BE2C (cell line): ENCODE measurements at regions not wholly inside any gene's neighbourhood (a gene's known extent, or its start where the extent isn't known, plus 50 kb on each side); places are given as distances from the start of the nearest gene placed in this dataset.

Experiments used
- DNase-seq: peaks from one replicate; pipeline ENCODE4 v3.0.0-alpha.2; 2020
- H3K27me3 ChIP-seq: fragments of 250-450 bp; sonication (Bioruptor Pico); 2 replicates; pipeline ENCODE4 v1.5.1; 2020; ENCODE audit warnings: mild to moderate bottlenecking
- H3K36me3 ChIP-seq: fragments of 250-450 bp; sonication (Bioruptor Pico); 2 replicates; pipeline ENCODE4 v1.5.1; 2020; ENCODE audit warnings: mild to moderate bottlenecking
- H3K4me1 ChIP-seq: fragments of 250-450 bp; sonication (Bioruptor Pico); 2 replicates; pipeline ENCODE4 v1.5.1; 2020
- H3K4me3 ChIP-seq: 2 replicates; pipeline ENCODE4 v1.5.1; 2011; ENCODE audit warnings: low read depth, low read length
- H3K9me3 ChIP-seq: fragments of 250-450 bp; sonication (Bioruptor Pico); 2 replicates; pipeline ENCODE4 v1.5.1; 2020
- TF ChIP-seq, protein P1 (sequence below): IDR thresholded peaks from 2 replicates; pipeline ENCODE4 v1.5.1; 2012; ENCODE audit warnings: mild to moderate bottlenecking, low read depth, low read length

DNA sequence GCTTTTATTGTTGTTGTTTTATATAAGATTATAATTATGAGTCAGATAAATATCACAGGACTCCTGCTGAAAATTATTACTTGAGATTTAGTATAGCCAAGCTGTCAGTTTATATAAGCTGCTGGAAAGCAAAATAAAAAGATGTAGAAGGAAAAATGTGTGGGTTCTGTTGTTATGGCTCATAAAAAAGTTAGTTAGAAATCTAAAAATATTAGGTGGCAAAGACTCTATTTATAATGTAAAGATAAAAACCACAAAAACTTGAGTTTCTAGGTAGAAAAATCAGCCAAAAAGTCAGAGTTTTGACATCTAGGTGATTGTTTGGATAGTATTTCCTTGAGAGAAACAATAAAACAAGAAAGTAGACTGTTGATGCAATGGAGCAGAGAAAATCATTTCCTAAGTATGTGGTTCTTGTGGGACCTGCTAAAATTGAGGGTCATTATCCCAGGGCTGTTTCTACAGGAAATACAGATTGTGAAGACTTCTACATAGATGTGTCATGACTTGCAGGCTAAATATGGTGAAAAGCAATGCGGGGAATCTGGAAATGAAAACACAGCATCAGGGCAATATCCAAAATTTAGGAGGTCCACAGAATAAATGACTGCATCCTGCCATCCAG is 1109.6 kb upstream of the CADM2 start:
- Histone ChIP-seq H3K4me3 (no peak overlapping the region), H3K4me1 (no peaks in the 10 kb centered on the region), H3K36me3 (no peaks in the 10 kb centered on the region), H3K27me3 (no peaks in the 10 kb centered on the region), H3K9me3 (no peaks in the 10 kb centered on the region)
- TF ChIP-seq, protein P1, sequence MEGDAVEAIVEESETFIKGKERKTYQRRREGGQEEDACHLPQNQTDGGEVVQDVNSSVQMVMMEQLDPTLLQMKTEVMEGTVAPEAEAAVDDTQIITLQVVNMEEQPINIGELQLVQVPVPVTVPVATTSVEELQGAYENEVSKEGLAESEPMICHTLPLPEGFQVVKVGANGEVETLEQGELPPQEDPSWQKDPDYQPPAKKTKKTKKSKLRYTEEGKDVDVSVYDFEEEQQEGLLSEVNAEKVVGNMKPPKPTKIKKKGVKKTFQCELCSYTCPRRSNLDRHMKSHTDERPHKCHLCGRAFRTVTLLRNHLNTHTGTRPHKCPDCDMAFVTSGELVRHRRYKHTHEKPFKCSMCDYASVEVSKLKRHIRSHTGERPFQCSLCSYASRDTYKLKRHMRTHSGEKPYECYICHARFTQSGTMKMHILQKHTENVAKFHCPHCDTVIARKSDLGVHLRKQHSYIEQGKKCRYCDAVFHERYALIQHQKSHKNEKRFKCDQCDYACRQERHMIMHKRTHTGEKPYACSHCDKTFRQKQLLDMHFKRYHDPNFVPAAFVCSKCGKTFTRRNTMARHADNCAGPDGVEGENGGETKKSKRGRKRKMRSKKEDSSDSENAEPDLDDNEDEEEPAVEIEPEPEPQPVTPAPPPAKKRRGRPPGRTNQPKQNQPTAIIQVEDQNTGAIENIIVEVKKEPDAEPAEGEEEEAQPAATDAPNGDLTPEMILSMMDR: no peak
- DNase-seq: no peak

DNA sequence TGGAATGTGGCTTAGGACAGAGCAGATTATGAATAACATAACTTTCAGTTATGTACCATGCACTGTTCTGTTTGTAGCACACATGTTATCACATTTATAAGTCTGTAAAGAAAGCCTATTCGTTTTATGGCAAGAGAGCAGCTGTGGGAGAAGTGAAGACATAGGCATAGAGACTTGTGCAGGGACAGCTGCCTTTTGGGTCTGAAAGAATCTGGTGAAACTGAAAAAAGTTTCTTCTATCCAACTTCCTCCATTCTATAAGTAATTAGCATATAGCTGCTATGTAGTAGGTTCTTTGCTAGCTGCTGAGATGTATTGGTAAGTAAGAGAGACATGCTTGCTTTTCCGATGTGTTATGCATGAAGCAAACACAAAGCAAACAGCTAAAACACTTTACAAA is 1095.4 kb upstream of the CADM2 start:
- H3K4me3 ChIP-seq: no peak overlapping the region
- H3K27me3 ChIP-seq: no peaks in the 10 kb centered on the region
- TF ChIP-seq, protein P1: no peak
- H3K36me3 ChIP-seq: no peaks in the 10 kb centered on the region
- H3K4me1 ChIP-seq: no peaks in the 10 kb centered on the region
- no peak for DNase-seq
- H3K9me3 ChIP-seq: no peaks in the 10 kb centered on the region

DNA sequence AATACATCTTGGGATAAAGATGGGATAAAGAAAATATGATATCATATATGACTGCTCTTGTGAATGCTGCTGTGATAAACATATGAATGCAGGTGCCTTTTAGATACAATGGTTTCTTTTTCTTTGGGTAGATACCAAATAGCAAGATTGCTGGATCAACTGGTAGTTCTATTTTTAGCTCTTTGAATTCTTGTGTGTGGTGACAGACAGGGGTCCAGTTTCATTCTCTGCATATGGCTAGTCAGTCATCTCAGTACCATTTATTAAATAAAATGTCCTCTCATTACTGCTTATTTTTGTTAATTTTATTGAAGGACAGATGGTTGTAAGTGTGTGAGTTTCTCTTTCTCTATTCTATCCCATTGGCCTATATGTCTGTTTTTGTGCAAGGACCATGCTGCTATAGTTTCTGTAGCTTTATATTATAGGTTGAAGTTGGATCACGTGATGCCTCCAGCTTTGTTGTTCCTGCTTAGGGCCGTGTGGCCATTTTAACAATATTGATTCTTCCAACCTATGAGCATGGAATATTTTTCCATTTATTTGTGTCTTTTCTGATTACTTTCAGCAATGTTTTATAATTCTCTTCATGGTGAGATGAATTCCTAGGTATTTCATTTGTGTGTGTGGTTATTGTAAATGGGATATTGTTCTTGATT is 1089.8 kb upstream of the CADM2 start:
- Histone ChIP-seq H3K4me3 (no peak overlapping the region), H3K4me1 (no peaks in the 10 kb centered on the region), H3K27me3 (no peaks in the 10 kb centered on the region), H3K9me3 (no peaks in the 10 kb centered on the region), H3K36me3 (no peaks in the 10 kb centered on the region)
- DNase-seq: no peak
- TF ChIP-seq, protein P1: no peak

DNA sequence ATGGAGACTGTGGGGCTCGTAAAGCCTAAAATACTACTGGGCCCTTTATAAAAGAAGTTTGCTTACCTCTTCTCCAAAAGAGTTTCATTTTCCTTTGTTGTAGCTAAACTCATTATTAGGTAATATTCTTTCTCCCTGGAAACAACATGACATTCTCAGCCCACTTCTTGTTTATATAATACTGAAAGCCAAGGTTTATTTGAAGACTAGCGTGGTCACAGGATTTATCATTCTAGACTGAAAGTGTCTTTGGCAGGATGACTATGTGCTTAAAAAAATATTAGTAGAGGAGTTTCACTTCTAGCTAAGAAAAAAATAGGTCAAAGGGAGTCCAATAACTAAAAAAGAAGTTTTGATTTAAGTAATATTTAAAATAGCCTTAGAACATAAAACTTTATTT is 1085.2 kb upstream of the CADM2 start:
- Histone ChIP-seq H3K9me3 (no peaks in the 10 kb centered on the region), H3K4me1 (no peaks in the 10 kb centered on the region; the same call in 1 of the 2 replicates), H3K4me3 (no peak overlapping the region), H3K27me3 (no peaks in the 10 kb centered on the region), H3K36me3 (no peaks in the 10 kb centered on the region)
- DNase-seq: no peak
- TF ChIP-seq, protein P1: no peak

DNA sequence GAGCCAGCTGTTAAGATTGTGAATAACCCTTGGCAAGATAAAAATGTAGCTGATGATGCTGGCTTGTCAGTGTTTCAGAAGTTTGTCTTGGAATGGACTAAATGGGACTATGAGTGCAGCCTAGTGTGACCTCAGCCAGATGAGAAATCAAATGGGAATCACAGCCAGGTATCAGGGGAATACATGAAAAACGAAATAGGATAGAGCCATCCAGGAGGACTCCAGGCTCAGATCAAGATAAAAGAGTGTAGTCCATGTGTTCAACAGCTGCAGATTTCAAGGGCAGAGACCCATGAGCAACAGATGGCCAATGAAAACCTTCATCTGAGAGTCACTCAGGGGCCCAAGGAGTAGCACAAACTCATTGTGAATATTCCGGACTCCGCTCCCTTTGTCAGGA is 1080.9 kb upstream of the CADM2 start:
- Histone ChIP-seq H3K27me3 (no peaks in the 10 kb centered on the region), H3K9me3 (no peaks in the 10 kb centered on the region), H3K4me3 (no peak overlapping the region), H3K4me1 (no peaks in the 10 kb centered on the region; the same call in 1 of the 2 replicates), H3K36me3 (no peaks in the 10 kb centered on the region)
- no peak for DNase-seq
- TF ChIP-seq, protein P1: no peak

DNA sequence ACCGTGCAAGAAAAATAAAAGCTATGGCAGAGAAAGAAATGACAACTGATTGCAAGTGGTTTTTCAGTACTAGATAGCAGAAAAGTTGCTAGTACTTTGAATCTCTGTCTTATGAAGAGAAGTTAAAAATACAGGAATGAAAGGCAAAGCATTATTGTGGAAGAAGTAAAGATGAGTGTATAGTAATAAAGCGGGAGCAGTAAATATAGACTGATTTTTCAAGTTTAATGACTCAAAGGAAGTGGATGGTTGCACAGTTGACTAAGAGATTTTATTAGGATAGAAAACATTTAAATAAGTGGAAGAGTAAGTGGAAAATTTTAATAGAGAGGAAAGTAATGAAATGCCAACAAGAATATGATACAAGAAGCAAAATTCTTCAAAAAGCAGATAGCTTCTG is 1076.1 kb upstream of the CADM2 start:
- H3K27me3 ChIP-seq: no peaks in the 10 kb centered on the region
- H3K4me3 ChIP-seq: no peak overlapping the region

More for the DNA sequence above, 1076.1 kb upstream of the CADM2 start:
- H3K36me3 ChIP-seq: no peaks in the 10 kb centered on the region
- H3K4me1 ChIP-seq: no peaks in the 10 kb centered on the region; the same call in 1 of the 2 replicates
- no peak for DNase-seq
- H3K9me3 ChIP-seq: no peaks in the 10 kb centered on the region
- TF ChIP-seq, protein P1: no peak
